Hematopoietic multipotent progenitor cell treated with erythropoietin and hydrocortisone succinate and interleukin-3 and kit ligand, for 4 days (in vitro differentiated cells): ENCODE measurements at regions not wholly inside any gene's neighbourhood (a gene's known extent, or its start where the extent isn't known, plus 50 kb on each side); places are given as distances from the start of the nearest gene placed in this dataset.
A peak's percentile ranks its signal among the peaks of the same experiment; 100 is the strongest.
"Not testable (repeated sequence)": the region's sequence is repeated elsewhere in the genome, so short reads cannot be mapped to it uniquely, and the experiment has no call there.

Experiments
- DNase-seq: peaks from one replicate; pipeline ENCODE4 v3.0.0-alpha.2; 2015

DNA sequence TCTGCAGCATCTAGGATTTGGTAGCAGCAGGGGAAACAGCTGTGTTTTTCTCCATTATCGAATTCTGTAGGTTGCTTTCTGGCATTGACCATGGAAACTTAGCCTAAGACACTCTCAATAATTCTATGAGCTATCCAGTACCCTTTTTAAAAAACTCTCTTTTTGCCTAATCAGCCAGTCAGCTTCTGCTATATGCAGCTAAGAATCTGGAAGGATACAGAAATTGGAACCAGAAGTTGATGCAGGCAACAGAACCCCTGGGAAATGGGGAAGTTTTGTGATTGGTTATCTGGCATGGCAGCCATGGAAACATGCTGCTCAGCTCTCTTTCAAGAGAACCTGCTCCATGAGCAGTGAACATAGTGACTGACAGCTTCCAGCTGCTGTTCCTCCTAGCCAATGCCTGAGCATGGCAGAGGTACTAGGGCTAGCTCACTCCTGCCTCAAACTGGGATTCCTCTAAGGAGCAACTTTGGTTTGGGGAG lies 417.6 kb upstream of the MAOA start:
- no peak for DNase-seq

DNA sequence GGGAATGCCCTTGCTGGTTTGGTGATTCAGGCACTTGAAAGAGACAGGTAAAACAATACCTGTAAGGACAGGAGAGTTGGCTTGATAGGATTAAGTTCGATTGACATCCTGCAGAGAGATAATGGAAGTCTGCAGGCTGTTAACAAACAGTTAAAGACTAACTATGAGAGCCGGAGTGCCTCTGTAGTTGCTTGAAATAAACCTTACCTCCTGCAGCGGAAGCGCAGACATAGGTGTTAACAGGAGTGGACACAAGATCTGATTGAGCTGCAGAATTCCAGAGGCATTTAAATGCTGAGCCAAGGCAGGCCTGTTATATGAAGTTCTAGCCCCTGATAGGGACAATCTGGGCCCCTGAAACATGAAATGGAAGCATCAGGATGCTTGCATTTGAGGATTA lies 416.7 kb upstream of the MAOA start:
- no peak for DNase-seq

DNA sequence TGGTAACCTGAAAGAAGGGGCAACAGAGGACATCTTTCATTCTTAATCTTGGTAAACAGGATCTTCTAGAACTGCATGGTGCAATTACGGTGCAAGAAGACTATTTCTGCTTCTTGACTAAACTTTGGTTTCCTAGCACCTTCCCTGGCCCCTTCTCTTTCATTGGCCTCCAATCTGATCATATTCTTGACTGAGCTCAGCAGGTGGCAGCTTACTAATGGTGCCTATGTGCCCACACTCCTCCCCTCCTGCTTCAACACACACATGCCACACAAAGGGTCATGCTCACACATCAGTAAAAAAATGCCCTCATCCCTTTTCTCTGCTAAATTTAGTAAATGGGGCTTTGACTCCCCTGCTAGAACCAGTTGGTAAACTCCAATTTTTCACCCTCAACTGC lies 400.5 kb upstream of the MAOA start:
- DNase-seq, result no peak

DNA sequence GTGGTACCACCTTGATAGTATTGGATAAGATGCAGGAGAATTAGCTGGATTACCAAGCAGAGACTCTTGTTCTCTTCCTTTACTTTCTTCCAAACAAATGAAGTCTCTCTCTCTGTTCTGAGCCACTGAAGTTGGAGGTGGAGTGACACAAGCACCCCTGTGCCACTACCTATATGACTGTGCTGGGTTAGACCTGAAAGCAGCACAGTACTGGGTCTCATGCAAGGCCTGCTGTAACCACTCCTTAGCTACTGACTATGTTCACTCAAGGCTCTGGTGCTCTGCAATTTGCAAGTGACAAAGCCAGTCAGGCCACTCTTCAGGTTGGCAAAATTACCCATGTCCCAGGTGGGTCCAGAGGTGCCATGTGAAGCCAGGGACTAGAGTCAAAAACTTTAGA lies 389.6 kb upstream of the MAOA start:
- DNase-seq, result no peak

DNA sequence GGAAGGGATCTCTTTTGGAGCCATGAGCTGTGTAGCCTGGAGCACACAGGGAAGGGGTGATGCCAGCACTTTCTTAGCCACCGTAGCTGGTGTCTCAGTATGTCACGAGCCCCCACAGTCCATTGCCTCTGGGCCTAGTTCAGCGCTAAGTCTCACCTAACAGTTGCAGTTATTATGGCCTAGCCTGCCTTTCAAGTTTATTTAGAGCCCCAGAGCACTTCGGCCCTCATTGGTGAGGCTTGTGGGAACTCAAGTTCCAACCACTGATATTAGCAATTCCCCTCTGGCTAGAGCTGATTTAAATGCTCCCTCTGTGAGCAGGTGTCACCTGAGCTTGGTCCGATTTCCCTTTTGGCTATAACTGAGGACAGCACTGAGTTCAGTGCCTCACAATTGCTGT lies 388.4 kb upstream of the MAOA start:
- no peak for DNase-seq

DNA sequence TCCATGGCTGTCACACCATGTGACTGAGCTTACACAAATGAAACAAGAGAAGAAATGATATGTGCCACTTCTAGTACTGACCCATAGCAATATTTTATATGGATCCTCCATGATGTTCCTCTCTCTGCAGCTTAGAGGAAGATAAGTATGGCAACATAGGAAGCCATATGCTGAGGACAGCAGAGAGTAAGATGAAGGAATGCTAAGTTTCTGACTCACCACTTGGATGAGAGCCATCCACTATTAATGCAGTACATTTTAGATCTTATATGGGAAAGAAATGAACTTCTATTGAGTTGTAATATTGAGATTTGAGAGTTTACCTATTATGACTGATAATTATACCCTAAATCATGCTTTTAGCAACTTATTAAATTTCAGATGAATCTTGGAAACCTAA lies 386.9 kb upstream of the MAOA start:
- no peak for DNase-seq

DNA sequence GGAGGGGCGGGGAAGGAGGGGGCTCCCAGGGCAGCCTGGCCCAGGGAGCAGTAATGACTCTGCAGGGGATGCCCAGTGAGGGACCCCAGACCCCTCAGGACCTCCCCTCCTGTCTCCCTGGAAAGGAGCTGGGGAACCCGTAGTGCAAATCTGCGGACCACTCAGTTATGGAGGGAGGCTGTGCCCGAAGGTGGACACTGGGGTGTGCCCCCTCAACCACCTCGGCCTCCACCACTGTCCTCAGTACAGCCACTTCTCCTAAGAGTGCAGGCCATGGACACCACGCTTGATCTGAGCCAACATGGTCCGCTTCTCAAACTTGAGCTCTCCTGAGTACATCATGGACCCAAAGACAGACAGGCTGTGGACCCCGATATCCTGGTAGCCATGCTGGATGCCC lies 378.2 kb upstream of the MAOA start:
- DNase-seq, result no peak

DNA sequence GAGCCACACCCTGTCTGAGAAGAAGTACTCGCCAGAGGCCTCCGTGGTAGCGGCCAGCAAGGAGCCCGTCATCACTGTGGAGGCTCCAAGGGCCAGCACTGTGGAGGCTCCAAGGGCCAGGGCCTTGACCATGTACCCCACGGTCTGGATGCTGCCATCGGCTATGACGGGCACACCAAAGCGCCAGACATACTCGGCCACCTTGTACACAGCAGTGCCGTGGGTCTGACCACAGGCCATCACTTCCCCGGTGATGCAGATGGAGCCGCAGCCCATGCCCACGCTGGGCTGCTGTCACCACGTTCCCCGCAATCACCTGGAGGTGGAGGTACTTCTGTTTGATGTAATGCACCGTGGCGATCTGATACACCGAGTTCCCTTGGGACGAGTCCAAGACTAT lies 377.7 kb upstream of the MAOA start:
- DNase-seq, result no peak

DNA sequence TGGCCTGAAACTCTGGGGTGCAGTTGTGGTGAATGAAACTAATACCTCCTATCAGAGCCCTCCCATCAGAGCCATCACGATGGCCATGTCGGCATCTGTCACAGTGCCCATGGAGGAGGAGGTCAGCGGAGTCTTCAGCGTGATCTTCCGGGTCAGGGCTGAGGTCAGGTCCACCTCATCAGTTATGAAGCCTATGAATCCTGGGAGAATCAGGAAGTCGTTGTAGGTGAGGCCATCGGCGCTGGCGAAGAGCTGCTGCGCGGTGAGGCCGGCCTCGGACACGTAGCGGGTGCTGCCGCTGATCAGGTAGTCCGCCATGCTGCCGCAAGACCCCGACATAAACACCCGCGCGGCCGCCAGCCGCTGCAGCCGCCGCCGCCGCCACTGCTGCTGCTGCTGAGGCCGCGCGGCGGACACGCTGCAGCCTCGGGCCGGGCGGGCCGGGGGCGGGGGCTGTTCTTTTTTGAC lies 376.7 kb upstream of the MAOA start:
- no peak for DNase-seq

DNA sequence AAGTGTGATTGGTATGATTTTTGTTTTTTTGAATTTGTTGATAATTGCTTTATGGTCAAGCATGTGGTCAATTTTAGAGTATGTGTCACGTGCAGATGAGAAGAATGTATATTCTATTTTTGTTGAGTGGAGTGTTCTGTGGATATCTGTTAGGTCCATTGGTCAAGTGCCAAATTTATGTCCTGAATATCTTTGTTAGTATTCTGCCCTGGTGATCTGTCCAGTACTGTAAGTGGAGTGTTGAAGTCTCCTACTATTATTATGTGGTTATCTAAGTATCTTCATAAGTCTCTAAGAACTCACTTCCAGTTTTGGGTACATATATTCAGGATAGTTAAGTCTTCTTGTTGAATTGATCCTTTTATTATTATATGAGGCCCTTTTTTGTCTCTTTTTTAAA lies 372.9 kb upstream of the MAOA start:
- no peak for DNase-seq

DNA sequence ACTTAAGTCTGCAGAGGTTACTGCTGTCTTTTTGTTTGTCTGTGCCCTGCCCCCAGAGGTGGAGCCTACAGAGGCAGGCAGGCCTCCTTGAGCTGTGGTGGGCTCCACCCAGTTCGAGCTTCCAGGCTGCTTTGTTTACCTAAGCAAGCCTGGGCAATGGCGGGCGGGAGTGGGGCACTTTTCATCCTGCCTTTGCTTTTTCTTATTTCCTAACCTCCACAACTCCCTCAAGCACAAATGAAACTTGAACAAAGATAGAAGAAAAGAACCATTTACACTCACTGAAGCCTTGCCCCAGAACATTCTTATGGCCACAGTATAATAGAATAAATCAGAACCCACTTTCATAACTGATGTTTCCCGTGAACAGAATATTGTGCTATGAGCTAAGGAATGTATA lies 344.5 kb upstream of the MAOA start:
- DNase-seq, result not testable (repeated sequence)

DNA sequence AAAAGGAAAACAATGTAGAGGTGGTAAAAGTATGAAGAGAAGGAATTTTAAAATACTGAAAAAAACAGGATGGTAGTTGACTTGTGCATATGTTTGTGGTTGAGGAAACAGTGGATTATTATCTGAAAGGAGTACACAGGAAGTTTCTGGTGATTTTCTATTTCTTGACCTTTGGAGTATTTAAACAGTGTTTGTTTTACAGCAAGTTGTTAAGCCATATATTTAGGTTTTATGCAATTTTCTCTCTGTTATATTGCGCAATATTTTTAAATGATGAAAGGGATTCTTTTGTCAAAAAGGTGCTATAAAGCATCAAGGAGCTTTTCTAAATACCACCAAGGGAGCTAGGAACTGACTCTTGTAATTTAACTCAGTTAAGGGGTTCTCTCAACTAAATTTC lies 343.1 kb upstream of the MAOA start:
- no peak for DNase-seq

DNA sequence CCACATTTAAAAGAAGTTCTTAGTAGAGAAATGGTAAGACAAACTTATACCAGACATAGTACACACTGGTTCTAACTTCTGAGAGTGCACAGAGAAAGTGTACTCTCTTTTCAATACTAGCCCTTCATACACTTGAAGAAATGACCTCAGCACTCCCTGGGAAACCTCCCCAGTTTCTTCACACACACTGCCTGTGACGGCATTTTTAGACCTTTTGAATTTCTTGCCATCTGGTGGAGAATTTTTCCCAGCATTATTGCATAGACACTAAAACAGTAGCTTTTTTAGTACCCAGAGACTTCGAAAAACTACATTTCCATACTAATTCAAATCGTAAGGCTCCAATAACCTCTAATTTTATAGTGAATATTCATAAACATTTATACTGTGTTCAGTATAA lies 341.6 kb upstream of the MAOA start:
- no peak for DNase-seq

DNA sequence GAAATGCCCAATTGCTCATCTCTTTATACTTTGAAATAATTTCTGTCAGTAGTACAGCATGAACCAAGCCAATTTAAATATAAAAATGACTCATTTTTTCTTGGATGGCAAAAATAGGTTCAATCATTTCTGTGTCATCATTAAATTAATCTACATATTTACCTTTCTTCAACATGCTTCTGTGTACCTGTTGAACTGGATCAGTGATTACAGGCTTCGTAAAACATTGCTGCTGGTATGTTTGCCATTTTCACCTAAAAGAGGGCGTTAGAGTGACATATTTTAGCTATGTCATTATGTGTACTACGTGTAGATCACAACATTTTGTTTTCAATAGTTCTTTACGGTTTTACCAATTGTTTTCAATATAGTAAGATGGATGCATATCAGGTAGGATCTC lies 340.5 kb upstream of the MAOA start:
- no peak for DNase-seq

DNA sequence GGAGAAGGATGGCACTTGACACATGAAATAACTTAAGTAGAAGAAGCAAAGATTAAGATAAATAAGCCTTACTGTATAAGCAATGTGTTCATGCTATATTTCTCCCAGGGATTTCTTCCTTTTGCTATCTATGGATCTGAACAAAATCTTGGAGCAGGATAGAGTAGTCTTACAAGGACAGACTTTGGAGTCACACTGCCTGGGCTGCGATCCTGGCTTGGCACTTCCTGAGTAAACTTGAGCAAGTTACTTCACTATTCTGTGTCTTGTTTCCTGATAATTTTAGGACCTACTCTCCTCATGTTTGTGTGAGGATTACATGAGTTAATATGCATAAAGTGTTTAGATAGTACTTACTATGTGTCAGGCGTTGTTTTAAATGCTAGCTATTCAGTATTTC lies 340.0 kb upstream of the MAOA start:
- no peak for DNase-seq

DNA sequence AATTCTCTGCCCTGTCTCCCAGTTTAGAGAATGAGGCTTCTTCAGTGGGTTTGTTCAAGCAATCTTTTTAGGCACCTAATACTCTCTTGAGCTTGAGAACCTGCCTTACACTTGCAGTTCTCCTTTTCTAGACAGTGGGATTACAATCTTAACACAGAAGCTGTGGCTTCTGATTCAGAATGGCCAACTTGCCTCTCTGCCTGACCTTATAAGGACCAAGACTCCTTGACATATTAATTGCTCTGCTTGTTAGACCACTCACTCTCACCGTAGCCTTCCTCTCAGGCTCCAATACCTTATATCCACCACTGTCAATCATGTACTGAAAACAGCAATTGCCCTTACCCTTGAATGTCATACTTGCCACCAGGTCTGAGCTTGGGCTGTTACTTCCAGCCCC lies 338.7 kb upstream of the MAOA start:
- no peak for DNase-seq

DNA sequence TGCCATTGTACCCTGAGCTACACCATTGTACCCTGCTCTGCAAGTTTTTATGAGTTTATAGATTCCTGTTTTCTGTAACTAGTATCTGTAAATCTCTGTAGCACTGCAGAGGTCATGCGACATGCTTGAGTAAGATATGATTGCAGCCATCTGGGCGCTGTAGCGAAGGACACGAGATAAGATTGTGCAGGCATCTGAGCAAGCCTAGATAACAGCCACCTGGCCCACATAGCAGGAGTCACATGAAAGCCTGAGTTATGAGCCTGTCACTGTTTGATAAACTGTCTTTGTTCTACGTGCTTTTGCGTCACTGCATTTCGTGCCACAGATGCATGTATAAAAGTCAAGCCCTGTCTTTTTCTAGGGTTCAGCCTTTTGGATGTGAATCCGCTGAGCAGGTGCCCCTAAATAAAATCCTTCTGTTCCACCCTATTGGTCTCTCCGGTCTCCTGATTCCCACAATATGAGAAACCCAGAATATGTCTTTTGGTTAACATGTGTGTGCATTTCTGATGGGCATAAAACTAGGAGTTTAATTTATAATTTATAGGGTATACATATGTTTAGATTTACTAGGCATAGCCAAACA lies 327.6 kb upstream of the MAOA start:
- no peak for DNase-seq

DNA sequence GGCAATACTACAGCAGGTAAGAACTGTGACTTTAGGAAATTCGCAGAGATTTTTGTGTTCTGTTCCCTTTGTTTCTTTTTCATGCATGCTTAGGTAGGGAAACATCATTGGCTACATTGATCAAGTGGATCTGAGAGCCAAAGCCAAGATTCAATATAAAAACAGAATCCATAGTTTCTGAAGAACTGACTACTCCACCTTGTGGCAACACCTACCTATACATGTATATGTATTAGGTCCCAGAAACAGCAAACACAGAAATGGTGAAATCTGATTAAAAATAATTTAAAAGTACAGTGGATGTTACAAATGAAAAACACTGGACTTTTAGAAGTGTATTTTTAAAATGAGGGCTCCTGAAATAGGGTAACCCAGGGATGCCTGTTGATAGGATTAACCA lies 322.6 kb upstream of the MAOA start:
- DNase-seq, result no peak

DNA sequence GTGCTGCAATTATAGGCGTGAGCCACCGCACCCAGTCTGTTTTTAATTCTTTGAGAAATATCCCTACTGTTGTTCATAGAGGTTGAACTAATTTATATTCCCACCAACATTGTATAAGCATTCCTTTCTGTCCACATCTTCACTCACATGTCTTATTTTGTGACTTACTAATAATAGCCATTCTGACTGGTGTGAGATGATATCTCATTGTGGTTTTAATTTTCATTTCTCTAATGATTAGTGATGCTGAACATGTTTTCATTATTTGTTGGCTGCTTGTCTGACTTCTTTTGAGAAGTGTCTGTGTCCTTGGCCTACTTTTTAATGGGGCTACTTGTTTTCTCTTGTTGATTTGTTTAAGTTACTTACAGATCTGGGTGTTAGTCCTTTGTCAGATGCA lies 310.9 kb upstream of the MAOA start:
- DNase-seq, result no peak

DNA sequence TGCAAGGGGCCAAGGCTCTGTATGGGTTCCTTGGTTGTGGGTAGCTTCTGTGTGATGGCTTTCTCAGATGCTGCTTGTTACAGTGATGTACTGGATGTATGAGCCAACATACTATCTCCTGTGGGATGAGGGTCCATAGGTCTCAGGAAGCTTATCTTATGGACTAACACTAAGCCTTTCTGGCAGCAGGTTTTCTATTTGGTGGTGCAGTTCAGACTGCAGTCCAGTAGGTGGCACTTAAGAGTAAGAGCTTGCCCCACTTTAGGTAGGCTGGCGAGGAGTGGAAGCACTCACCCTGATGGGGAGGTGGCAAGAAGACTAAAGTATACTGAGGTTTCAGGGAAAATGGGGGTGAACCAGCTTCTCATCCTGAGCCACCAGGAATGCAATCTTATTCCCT lies 306.7 kb upstream of the MAOA start:
- DNase-seq, result peak; percentile 55

DNA sequence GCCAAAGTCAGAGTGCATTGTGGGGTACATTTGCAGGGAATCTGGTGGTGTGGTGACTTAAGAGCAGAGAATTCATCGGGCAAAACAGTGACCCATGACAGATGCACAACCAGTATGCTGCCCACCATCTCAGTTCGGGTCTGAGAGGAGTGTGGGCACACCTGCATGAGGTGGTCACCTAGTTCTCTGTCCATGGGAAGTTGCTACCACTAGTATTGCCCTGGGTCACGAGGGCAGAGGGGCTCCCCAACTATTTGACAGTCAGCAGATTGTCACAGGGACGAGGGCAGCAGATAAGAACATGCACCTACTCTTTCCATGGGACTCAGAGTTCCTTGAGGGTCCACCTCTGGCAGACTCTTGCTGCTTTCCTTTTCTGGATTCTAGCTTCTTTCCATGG lies 305.2 kb upstream of the MAOA start:
- DNase-seq, result no peak

DNA sequence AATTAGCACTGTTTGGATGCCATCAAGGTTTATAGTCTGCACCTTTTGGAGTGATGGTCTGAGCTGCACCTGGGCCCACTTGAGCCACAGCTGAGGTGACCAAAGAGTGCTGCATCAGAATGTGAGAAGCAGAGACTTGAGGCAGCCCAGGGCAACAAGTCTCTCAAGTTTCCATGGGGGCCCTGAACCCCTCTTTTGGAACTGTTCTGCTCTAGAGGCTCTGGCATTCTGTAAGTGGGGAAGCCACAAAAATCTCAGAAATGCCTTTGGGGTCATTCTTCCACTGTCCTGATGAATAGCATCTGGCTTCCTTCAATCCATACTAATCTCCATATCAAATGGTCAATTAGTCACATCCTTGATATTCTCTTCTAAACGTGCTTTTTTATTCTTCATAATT lies 298.4 kb upstream of the MAOA start:
- DNase-seq, result no peak

DNA sequence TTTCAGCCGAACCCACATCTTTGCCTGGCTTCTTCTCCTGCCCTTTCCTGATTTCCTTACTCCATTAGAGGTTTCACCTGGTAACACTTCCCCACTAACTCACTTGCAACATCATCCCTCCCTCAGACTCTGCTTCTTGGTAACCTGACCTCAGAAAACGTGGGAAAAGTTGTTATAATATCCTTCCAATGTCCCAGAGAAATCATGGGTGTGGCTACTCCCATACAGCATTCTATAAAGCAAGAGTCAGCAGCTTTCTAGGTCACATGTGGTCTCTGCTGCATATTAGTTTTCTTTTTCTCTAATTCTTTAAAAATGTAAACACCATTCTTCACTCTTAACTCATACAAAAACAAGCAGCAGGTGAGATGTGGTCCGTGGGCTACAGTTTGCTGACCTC lies 283.1 kb upstream of the MAOA start:
- DNase-seq, result no peak

DNA sequence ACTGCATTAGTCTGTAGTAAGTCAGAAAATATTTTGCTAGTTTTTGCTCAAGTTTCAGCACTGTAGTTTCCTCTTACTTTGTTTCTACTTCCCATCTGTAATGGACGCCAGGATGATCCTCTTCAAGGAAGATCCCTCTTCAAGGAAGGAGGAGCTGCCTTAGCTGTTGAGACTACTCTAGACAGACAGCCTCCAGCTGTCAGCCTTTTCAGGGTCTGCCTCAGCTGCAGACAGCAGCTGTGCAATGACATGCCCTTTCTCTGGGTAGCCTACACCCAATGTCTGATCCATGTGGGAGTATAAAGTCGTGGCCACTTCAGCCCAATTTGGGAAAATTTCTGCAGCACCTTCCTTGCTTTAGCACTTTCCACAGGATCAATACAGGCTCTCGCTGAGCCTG lies 281.0 kb upstream of the MAOA start:
- DNase-seq, result no peak

DNA sequence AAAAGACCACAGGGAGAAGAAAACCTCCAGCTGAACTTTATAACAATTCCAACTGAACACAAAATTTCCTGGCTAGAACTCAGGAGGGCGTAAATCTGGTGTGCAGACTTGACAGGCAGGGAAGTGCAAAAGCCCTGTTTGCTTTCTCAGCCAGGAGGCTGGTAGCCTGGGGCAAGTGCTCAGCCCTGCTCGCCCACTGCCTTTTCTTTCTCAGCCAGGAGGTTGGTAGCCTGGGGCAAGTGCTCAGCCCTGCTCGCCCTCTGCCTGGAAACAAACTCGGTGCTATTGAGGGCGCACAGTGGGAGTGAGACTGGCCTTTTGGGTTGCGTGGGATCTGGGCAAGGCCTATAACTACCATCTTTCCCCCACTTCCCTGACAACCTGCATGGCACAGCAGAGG lies 275.4 kb upstream of the MAOA start:
- DNase-seq, result no peak

DNA sequence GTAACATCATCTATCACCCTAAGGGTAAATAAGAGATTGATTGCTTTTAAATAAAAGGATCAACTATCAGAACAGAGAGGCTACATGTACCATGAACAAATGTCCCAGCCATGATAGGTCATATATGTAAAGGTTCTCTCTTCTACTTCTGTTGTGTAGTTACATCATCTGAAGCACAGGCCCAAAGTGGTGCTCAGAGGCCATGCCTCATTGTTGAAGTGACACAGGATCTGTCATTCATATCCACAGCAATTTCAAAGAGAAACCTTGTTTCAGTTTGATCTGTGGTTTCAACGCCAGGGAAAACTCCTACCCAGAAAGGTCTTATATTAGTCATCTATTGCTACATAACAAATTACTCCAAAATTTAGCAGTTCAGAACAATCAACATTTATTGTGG lies 269.2 kb upstream of the MAOA start:
- no peak for DNase-seq
